ENCODE measurements at regions not wholly inside any gene's neighbourhood (a gene's known extent, or its start where the extent isn't known, plus 50 kb on each side); places are given as distances from the start of the nearest gene placed in this dataset.

DNA sequence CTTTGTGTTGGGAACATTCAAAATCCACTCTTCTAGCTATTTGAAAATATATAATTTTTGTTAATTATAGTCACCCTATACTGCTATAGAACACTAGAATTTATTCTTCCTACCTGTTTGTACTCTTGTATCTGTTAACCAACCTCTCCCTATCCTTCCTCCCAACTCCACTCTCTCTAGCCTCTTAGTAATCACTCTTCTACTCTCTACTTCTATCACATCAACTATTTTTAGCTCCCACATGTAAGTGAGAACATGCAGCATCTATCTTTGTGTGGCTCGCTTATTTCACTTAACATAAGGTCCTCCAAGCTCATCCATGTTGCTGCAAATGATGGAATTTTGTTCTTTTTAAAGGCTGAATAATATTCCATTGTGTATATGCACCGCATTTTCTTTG is 537.3 kb downstream of the MID1IP1 start:
- H3K4me1 ChIP-seq (ENCODE audit: control insufficient read depth, insufficient read depth, low read length), result no peaks in the 10 kb centered on the region
- Mint-ChIP-seq H3K27ac (no peak overlapping the region), H3K27me3 (ENCODE audit: low read depth in 2 of 2) (peaks cover 1 to 29% of the 10 kb centered on the region in 2 donors), H3K9me3 (peaks cover 0 to 2% of the 10 kb centered on the region in 2 donors), H3K4me1 (peaks cover 9 to 10% of the 10 kb centered on the region in 2 donors), H3K36me3 (no peaks in the 10 kb centered on the region), H3K4me3 (no peak overlapping the region)
- H3K4me3 ChIP-seq (ENCODE audit: low read length), result no peak overlapping the region
- ATAC-seq, result no peak
- intact Hi-C loops (cut with micrococcal nuclease), result no loop called here
- 83% methylated on average over 1 of the region's 2 CpGs for WGBS (ENCODE audit: insufficient coverage)
- H3K27me3 ChIP-seq (ENCODE audit: control insufficient read depth, insufficient read depth, low read length), result no peaks in the 10 kb centered on the region
- no peak overlapping the region for H3K27ac ChIP-seq (ENCODE audit: low read length)
- no peak for TF ChIP-seq CTCF (IDR thresholded peaks at IDR 0.05)
- H3K9me3 ChIP-seq (ENCODE audit: control insufficient read depth, insufficient read depth, low read length), result no peaks in the 10 kb centered on the region
- H3K36me3 ChIP-seq (ENCODE audit: control insufficient read depth, insufficient read depth, low read length), result no peaks in the 10 kb centered on the region
- DNase-seq, result no peak

- intact Hi-C loops (cut with micrococcal nuclease), result no loop called here
- Mint-ChIP-seq H3K4me1 (no peaks in the 10 kb centered on the region), H3K4me3 (no peak overlapping the region), H3K27ac (no peak overlapping the region), H3K36me3 (no peaks in the 10 kb centered on the region), H3K9me3 (no peaks in the 10 kb centered on the region), H3K27me3 (ENCODE audit: low read depth in 2 of 2) (peaks cover 8 to 31% of the 10 kb centered on the region in 2 donors)
- Histone ChIP-seq H3K36me3 (ENCODE audit: control insufficient read depth, insufficient read depth, low read length) (no peaks in the 10 kb centered on the region), H3K4me3 (ENCODE audit: low read length) (no peak overlapping the region), H3K27me3 (ENCODE audit: control insufficient read depth, insufficient read depth, low read length) (no peaks in the 10 kb centered on the region), H3K4me1 (ENCODE audit: control insufficient read depth, insufficient read depth, low read length) (no peaks in the 10 kb centered on the region), H3K27ac (ENCODE audit: low read length) (no peak overlapping the region), H3K9me3 (ENCODE audit: control insufficient read depth, insufficient read depth, low read length) (no peaks in the 10 kb centered on the region)
- ATAC-seq (no peak), DNase-seq (no peak)
- TF ChIP-seq CTCF (IDR thresholded peaks at IDR 0.05), result no peak
- 97% methylated on average over 3 of the region's 5 CpGs for WGBS (ENCODE audit: insufficient coverage)
Measured at GRCh38 chrX:39356119-39356807, 555.0 kb downstream of the MID1IP1 start.

GRCh38 chrX:39360101-39360500 is 558.8 kb downstream of the MID1IP1 start:
- 40% methylated on average over 1 of the region's 1 CpG for WGBS (ENCODE audit: insufficient coverage)
- no peak for TF ChIP-seq CTCF (IDR thresholded peaks at IDR 0.05)
- no peak overlapping the region for H3K4me3 Mint-ChIP-seq
- no peaks in the 10 kb centered on the region for H3K36me3 Mint-ChIP-seq
- peaks cover 4 to 10% of the 10 kb centered on the region in 2 donors for H3K27me3 Mint-ChIP-seq (ENCODE audit: low read depth in 2 of 2)
- H3K27ac Mint-ChIP-seq, result no peak overlapping the region
- intact Hi-C loops (cut with micrococcal nuclease), result no loop called here
- ATAC-seq, result no peak
- H3K4me1 ChIP-seq (ENCODE audit: control insufficient read depth, insufficient read depth, low read length), result no peaks in the 10 kb centered on the region
- no peaks in the 10 kb centered on the region for H3K36me3 ChIP-seq (ENCODE audit: control insufficient read depth, insufficient read depth, low read length)
- H3K4me3 ChIP-seq (ENCODE audit: low read length), result no peak overlapping the region
- no peaks in the 10 kb centered on the region for H3K4me1 Mint-ChIP-seq
- H3K27me3 ChIP-seq (ENCODE audit: control insufficient read depth, insufficient read depth, low read length), result no peaks in the 10 kb centered on the region
- H3K27ac ChIP-seq (ENCODE audit: low read length), result no peak overlapping the region
- no peaks in the 10 kb centered on the region for H3K9me3 Mint-ChIP-seq
- no peaks in the 10 kb centered on the region for H3K9me3 ChIP-seq (ENCODE audit: control insufficient read depth, insufficient read depth, low read length)
- DNase-seq, result no peak

DNA sequence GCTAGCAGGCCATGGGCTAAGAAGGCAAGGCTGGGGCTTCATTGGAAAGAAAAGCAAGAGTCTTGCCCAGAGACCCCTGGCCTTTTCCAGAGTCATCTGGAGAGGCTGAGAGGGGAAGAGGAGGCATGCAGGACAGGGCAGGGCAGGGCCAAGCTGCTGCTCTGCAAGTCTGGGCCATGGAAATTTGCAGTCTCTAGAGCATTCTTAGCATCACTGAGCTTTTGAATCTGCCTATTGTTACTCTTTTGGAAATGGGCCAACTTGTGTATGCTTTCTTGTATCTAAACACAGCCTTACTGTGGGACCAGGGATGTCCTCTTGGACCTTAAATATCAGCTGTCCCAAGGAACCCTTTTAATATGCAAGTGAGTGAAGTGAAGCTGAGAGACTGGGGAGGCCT is 560.5 kb downstream of the MID1IP1 start:
- no peak overlapping the region for H3K27ac Mint-ChIP-seq
- Histone ChIP-seq H3K9me3 (ENCODE audit: control insufficient read depth, insufficient read depth, low read length) (no peaks in the 10 kb centered on the region), H3K4me3 (ENCODE audit: low read length) (no peak overlapping the region), H3K27ac (ENCODE audit: low read length) (no peak overlapping the region), H3K36me3 (ENCODE audit: control insufficient read depth, insufficient read depth, low read length) (no peaks in the 10 kb centered on the region), H3K27me3 (ENCODE audit: control insufficient read depth, insufficient read depth, low read length) (no peaks in the 10 kb centered on the region), H3K4me1 (ENCODE audit: control insufficient read depth, insufficient read depth, low read length) (no peaks in the 10 kb centered on the region)
- DNase-seq (no peak), ATAC-seq (no peak)
- peaks cover 2 to 6% of the 10 kb centered on the region in 2 donors for H3K27me3 Mint-ChIP-seq (ENCODE audit: low read depth in 2 of 2)
- no peaks in the 10 kb centered on the region for H3K4me1 Mint-ChIP-seq
- no peak for TF ChIP-seq CTCF (IDR thresholded peaks at IDR 0.05)
- intact Hi-C loops (cut with micrococcal nuclease), result no loop called here
- H3K4me3 Mint-ChIP-seq, result no peak overlapping the region
- H3K36me3 Mint-ChIP-seq, result no peaks in the 10 kb centered on the region
- H3K9me3 Mint-ChIP-seq, result no peaks in the 10 kb centered on the region

All from natural killer cell (primary cell).